ENCODE measurements at regions not wholly inside any gene's neighbourhood (a gene's known extent, or its start where the extent isn't known, plus 50 kb on each side); places are given as distances from the start of the nearest gene placed in this dataset.

DNA sequence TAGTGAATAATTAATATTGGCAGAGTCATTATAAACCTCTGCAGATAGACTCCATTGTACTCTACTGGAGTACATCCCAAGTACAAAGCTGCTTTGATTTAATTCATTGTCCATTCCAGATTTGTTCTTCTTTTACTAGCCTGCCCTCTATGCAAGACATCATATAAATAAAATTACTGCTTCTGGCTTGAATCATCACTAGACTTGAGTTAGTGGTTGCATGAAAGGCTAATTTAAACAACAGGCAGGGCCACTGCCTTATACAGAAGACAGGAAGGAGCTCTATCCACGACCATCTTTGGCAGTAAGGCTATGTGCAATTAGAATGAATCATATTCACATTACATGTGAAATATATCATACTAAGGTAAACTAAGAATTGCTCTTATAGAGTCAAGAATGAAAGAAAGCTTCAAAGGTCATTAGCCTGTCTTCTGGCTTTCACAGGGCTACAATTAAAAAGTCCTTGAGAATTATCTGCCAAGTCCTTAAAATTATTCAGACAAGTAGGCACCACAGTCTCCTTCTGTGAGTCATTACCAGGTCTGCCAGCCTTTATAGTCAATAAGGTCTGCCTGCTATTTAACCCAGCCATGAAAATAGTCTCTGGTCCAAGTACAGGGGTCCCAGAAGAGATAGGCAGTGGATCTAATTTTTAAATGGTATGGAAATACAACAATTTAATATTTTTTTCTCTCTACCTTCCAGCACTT, 631.8 kb downstream of the TMTC2 start (continued):
- TF ChIP-seq ATF3 (IDR thresholded peaks at IDR 0.05; ENCODE audit: insufficient read depth, low read depth, low read length), result no peak
- no peak for TF ChIP-seq POLR2A (IDR thresholded peaks at IDR 0.05; ENCODE audit: control extremely low read depth in 1 of 2, low read depth in 2 of 2, low read length in 2 of 2)

All from H1 (cell line).